GM23338 (cell line): ENCODE measurements at regions not wholly inside any gene's neighbourhood (a gene's known extent, or its start where the extent isn't known, plus 50 kb on each side); places are given as distances from the start of the nearest gene placed in this dataset.

ENCODE experiments used
- ATAC-seq: fragments of 200-7000 bp; cut with Tn5 transposase; 3 replicates; pipeline ENCODE4 v1.9.1; 2020
- DNase-seq: peaks from one replicate; pipeline ENCODE4 v3.0.0-alpha.2; 2015; ENCODE audit warnings: low spot score
- H2AFZ ChIP-seq: fragments of 200-600 bp; sonication (generic); 2 replicates; pipeline ENCODE4 v1.8.0; 2016; ENCODE audit warnings: antibody characterized with exemption, mild to moderate bottlenecking, moderate library complexity
- H3F3A ChIP-seq: fragments of 200-600 bp; sonication (generic); replicated peaks from 2 replicates; pipeline ENCODE4 v1.8.0; 2017; ENCODE audit warnings: antibody characterized with exemption, mixed run types, low read depth
- H3K27ac ChIP-seq: fragments of 200-600 bp; sonication (generic); 2 replicates; pipeline ENCODE4 v1.6.1; 2016; ENCODE audit warnings: low read depth
- H3K27me3 ChIP-seq: fragments of 200-600 bp; sonication (generic); 2 replicates; pipeline ENCODE4 v1.8.0; 2016; ENCODE audit warnings: mild to moderate bottlenecking, mixed run types, moderate library complexity; ENCODE audit not compliant: insufficient read depth
- H3K36me3 ChIP-seq: fragments of 200-600 bp; sonication (generic); 2 replicates; pipeline ENCODE4 v1.8.0; 2016; ENCODE audit warnings: mild to moderate bottlenecking; ENCODE audit not compliant: insufficient read depth
- H3K4me1 ChIP-seq: fragments of 200-600 bp; sonication (generic); 2 replicates; pipeline ENCODE4 v1.8.0; 2016; ENCODE audit warnings: mild to moderate bottlenecking, moderate library complexity; ENCODE audit not compliant: insufficient read depth
- H3K4me2 ChIP-seq: fragments of 200-600 bp; sonication (generic); 2 replicates; pipeline ENCODE4 v1.7.1; 2017; ENCODE audit warnings: mixed run types
- H3K4me3 ChIP-seq: fragments of 200-600 bp; sonication (generic); 2 replicates; pipeline ENCODE4 v1.6.1; 2016; ENCODE audit warnings: mixed run types
- H3K79me2 ChIP-seq: fragments of 200-600 bp; sonication (generic); replicated peaks from 2 replicates; pipeline ENCODE4 v1.8.0; 2017; ENCODE audit warnings: mild to moderate bottlenecking; ENCODE audit not compliant: insufficient read depth
- H3K9me2 ChIP-seq: fragments of 200-600 bp; sonication (generic); 2 replicates; pipeline ENCODE4 v1.8.0; 2017; ENCODE audit not compliant: insufficient read depth
- H4K20me1 ChIP-seq: fragments of 200-600 bp; sonication (generic); replicated peaks from 2 replicates; pipeline ENCODE4 v1.8.0; 2017; ENCODE audit warnings: mild to moderate bottlenecking; ENCODE audit not compliant: insufficient read depth
- H3K27ac Mint-ChIP-seq: 2 replicates; pipeline ENCODE4 v1.8.0; 2020; ENCODE audit warnings: inconsistent platforms, mild to moderate bottlenecking, moderate library complexity, mixed read lengths
- H3K27me3 Mint-ChIP-seq: 3 replicates; pipeline ENCODE4 v1.8.0; 2022; ENCODE audit warnings: low read depth, mild to moderate bottlenecking, moderate library complexity, mixed read lengths, inconsistent platforms; ENCODE audit not compliant: insufficient read depth, poor library complexity
- H3K36me3 Mint-ChIP-seq: 3 replicates; pipeline ENCODE4 v1.8.0; 2021; ENCODE audit warnings: low read depth, mild to moderate bottlenecking, inconsistent platforms, moderate library complexity, mixed read lengths
- H3K4me1 Mint-ChIP-seq: 3 replicates; pipeline ENCODE4 v1.8.0; 2020; ENCODE audit warnings: mild to moderate bottlenecking, inconsistent platforms, mixed read lengths
- H3K4me3 Mint-ChIP-seq: 3 replicates; pipeline ENCODE4 v1.8.0; 2021; ENCODE audit warnings: moderate library complexity, mild to moderate bottlenecking, inconsistent platforms, mixed read lengths
- H3K9me3 Mint-ChIP-seq: 3 replicates; pipeline ENCODE4 v1.8.0; 2020; ENCODE audit warnings: moderate library complexity, mild to moderate bottlenecking, inconsistent platforms, mixed read lengths
- CTCF ChIP-seq, 2 experiments: fragments of 200-600 bp in 1 of 2; sonication (generic) in 1 of 2; conservative IDR thresholded peaks; 2 replicates each; pipeline versions ENCODE4 v1.5.1 to v1.6.1; 2016 to 2017; ENCODE audit warnings: antibody characterized with exemption in 2 of 2, low read depth in 2 of 2, mild to moderate bottlenecking in 2 of 2, moderate library complexity in 1 of 2
- EZH2 ChIP-seq: fragments of 200-600 bp; sonication (generic); IDR thresholded peaks from one replicate; pipeline ENCODE4 v1.8.0; 2017; ENCODE audit warnings: antibody characterized with exemption, mild to moderate bottlenecking, low read depth; ENCODE audit not compliant: unreplicated experiment
- STAT1 ChIP-seq: IDR thresholded peaks from one replicate; pipeline ENCODE4 v1.6.1; 2016; ENCODE audit warnings: antibody characterized with exemption; ENCODE audit not compliant: unreplicated experiment
- ZNF462 ChIP-seq: fragments of 250-450 bp; sonication (Bioruptor Pico); IDR thresholded peaks from 2 replicates; pipeline ENCODE4 v1.5.0; 2020; ENCODE audit warnings: mild to moderate bottlenecking, moderate library complexity

- H3K27me3 Mint-ChIP-seq = peaks cover 2% of the 10 kb centered on the region
- H3K4me3 ChIP-seq = no peak overlapping the region
- H3F3A ChIP-seq = no peaks in the 10 kb centered on the region
- H3K27me3 ChIP-seq = no peaks in the 10 kb centered on the region
- TF ChIP-seq ZNF462 (CRISPR knock-in tag) = no peak
- TF ChIP-seq CTCF (conservative IDR thresholded peaks at IDR 0.05; ENCODE audit: low read depth in 2 of 2) = no peak
- no peak for TF ChIP-seq STAT1
- TF ChIP-seq EZH2 = no peak
- H3K4me1 Mint-ChIP-seq = peaks cover 17% of the 10 kb centered on the region
- H3K4me2 ChIP-seq = no peak overlapping the region
- no peaks in the 10 kb centered on the region for H3K9me3 Mint-ChIP-seq
- ATAC-seq (no peak), DNase-seq (no peak)
- H3K36me3 Mint-ChIP-seq = no peaks in the 10 kb centered on the region
- no peaks in the 10 kb centered on the region for H4K20me1 ChIP-seq
- H3K27ac Mint-ChIP-seq = no peak overlapping the region
- no peak overlapping the region for H3K27ac ChIP-seq
- H2AFZ ChIP-seq = no peak overlapping the region
- H3K79me2 ChIP-seq = 0 out of 2 replicates have a peak, but pooled peaks cover 4% of the 10 kb centered on the region
- H3K9me2 ChIP-seq = no peaks in the 10 kb centered on the region
- H3K4me3 Mint-ChIP-seq = no peak overlapping the region
- H3K4me1 ChIP-seq = peaks cover 13% of the 10 kb centered on the region
- no peaks in the 10 kb centered on the region for H3K36me3 ChIP-seq
Observed at GRCh38 chr13:107713314-107713713, 502.0 kb downstream of the LIG4 start.
